Nephron (organoid): ENCODE measurements at regions not wholly inside any gene's neighbourhood (a gene's known extent, or its start where the extent isn't known, plus 50 kb on each side); places are given as distances from the start of the nearest gene placed in this dataset.

Experiments
- H3K27ac Mint-ChIP-seq, 3 experiments: 2 replicates each; pipeline ENCODE4 v1.8.0; 2020; ENCODE audit warnings: mixed read lengths in 3 of 3, mild to moderate bottlenecking in 2 of 3, moderate library complexity in 1 of 3
- H3K27me3 Mint-ChIP-seq: 2 replicates; pipeline ENCODE4 v1.8.0; 2021; ENCODE audit warnings: low read depth, mild to moderate bottlenecking, moderate library complexity, mixed read lengths
- H3K36me3 Mint-ChIP-seq: 2 replicates; pipeline ENCODE4 v1.8.0; 2020; ENCODE audit warnings: low read depth, mixed read lengths
- H3K4me1 Mint-ChIP-seq: 2 replicates; pipeline ENCODE4 v1.8.0; 2020; ENCODE audit warnings: mixed read lengths
- H3K4me3 Mint-ChIP-seq, 3 experiments: 2 replicates each; pipeline ENCODE4 v1.8.0; 2020; ENCODE audit warnings: mild to moderate bottlenecking in 3 of 3, mixed read lengths in 3 of 3, moderate library complexity in 2 of 3
- H3K9me3 Mint-ChIP-seq: 2 replicates; pipeline ENCODE4 v1.8.0; 2020; ENCODE audit warnings: mixed read lengths
- TF ChIP-seq, protein P1 (sequence below), 3 experiments: fragments of 200-600 bp; sonication (generic); IDR thresholded peaks; one replicate each; pipeline ENCODE4 v1.5.0; 2021; ENCODE audit warnings: antibody characterized with exemption in 3 of 3; ENCODE audit not compliant: unreplicated experiment in 3 of 3

DNA sequence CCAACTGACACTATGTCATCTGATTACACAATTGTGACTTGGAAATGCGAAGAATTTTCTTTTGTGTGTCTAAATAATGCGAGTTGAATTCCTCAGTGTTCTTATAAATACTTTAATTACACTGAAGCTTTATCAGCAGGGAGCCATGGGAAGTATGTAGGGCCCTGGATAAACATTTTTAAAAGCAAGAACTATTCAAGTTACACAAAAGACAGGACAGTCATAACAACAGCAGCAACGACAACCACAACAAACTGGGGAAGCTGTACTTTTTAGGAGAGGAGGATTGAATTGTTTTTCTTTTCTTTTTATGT lies 250.3 kb upstream of the ZNF608 start:
- Mint-ChIP-seq H3K9me3 (no peaks in the 10 kb centered on the region), H3K27me3 (peaks cover 8% of the 10 kb centered on the region), H3K4me3 (no peak overlapping the region), H3K27ac (peak overlapping the region in 2 of 3 experiments; percentile 3 to 22), H3K4me1 (peaks cover 12% of the 10 kb centered on the region), H3K36me3 (no peaks in the 10 kb centered on the region)
- TF ChIP-seq, protein P1, sequence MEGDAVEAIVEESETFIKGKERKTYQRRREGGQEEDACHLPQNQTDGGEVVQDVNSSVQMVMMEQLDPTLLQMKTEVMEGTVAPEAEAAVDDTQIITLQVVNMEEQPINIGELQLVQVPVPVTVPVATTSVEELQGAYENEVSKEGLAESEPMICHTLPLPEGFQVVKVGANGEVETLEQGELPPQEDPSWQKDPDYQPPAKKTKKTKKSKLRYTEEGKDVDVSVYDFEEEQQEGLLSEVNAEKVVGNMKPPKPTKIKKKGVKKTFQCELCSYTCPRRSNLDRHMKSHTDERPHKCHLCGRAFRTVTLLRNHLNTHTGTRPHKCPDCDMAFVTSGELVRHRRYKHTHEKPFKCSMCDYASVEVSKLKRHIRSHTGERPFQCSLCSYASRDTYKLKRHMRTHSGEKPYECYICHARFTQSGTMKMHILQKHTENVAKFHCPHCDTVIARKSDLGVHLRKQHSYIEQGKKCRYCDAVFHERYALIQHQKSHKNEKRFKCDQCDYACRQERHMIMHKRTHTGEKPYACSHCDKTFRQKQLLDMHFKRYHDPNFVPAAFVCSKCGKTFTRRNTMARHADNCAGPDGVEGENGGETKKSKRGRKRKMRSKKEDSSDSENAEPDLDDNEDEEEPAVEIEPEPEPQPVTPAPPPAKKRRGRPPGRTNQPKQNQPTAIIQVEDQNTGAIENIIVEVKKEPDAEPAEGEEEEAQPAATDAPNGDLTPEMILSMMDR (IDR thresholded peaks at IDR 0.05; ENCODE audit: unreplicated experiment in 3 of 3) = no peak

DNA sequence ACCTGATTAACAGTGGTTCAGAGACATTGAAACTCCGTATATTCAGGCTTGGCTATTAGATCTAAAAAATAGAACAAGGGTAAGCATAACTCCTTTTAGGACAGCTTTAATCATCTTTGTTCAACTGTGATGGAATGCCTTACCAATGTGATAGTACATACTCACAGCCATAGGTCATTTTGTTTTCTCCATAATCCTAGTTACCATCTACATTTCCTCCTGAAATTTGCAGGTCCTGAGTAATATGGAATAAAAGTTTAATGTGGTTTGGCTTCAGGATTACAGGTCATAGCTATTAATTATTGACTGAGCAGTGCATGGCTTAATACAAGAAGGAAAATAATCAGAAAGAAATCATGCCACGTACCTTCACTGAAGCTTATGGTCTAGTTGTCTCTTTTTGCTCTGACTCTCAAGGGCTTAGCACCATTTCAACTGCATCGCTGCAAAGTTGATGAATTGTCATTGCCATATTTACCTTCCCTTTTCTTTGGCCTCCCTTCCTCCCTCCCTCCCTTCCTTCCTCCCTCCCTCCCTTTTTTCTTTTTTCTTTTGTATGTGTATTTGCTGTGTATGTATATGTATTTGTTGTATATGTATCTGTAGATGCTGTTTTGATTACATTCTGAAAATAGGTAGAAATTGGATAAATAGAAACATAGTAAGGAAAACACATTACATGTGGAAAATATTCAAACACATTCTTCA lies 250.9 kb upstream of the ZNF608 start:
- TF ChIP-seq, protein P1 (IDR thresholded peaks at IDR 0.05; ENCODE audit: unreplicated experiment in 3 of 3) = no peak
- Mint-ChIP-seq H3K27ac (peak overlapping the region in 2 of 3 experiments; percentile 35 to 65), H3K4me3 (no peak overlapping the region), H3K36me3 (no peaks in the 10 kb centered on the region), H3K9me3 (peaks cover 3% of the 10 kb centered on the region), H3K27me3 (peaks cover 8% of the 10 kb centered on the region), H3K4me1 (peaks cover 12% of the 10 kb centered on the region)

DNA sequence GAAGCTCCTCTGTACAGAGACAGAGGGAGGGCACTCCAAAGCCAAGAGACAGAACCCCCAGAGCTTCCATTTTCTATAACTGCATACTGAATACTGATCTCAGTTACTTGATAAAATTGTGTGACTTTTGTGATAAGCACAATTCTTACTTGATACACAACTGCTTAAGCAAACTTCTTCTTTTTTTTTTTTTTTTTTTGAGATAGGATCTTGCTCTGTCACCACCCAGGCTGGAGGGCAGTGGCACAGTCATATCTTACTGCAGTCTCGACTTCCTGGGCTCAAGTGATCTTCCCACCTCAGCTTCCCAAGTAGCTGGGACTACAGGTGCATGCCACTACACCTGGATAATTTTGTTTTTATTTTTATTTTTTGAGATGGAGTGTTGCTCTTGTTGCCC lies 252.1 kb upstream of the ZNF608 start:
- Mint-ChIP-seq H3K4me1 (peaks cover 12% of the 10 kb centered on the region), H3K27me3 (peaks cover 8% of the 10 kb centered on the region), H3K36me3 (no peaks in the 10 kb centered on the region), H3K4me3 (no peak overlapping the region), H3K27ac (no peak overlapping the region), H3K9me3 (peaks cover 3% of the 10 kb centered on the region)
- TF ChIP-seq, protein P1 (IDR thresholded peaks at IDR 0.05; ENCODE audit: unreplicated experiment in 3 of 3) = no peak

DNA sequence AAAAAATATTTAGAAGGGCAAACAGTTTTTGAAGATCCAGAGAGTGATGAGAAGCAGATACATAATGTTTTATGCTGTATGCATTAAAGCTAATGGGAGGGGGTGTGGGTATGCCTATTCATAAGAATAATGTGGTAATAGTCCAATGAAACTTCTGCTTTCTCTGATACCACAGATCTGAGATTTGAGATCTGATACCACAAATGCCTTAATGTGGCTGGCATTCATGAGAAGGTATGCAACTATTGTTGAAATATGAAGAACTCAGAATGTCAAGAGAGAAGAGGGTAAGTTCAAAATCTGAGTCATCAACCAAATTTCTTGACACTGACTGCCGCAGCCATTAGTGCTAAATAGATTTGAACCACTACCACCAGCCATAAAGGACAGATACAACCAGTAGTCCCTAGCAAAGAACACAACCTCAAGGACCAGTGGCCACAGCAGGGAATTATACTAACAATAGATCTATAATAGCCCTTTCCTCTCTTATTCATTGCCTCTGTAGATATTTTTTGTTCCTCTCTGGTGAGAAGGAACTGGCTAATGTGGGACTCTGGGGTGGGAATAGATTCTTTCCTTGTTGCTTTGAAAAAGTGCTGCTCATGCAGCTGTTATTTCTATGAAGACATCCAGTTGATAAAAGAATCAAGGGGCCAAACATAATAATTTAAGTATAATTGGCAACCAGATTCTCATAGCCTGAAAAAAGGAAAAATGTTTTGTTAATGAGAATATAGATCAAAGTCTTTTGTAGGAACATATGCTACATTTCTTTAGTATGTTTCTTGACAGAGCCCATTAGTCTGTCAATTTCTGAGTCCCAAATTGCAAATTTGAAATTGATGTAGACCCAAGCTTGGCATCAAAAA lies 256.5 kb upstream of the ZNF608 start:
- H3K27me3 Mint-ChIP-seq = peaks cover 4% of the 10 kb centered on the region
- peaks cover 22% of the 10 kb centered on the region for H3K4me1 Mint-ChIP-seq
- TF ChIP-seq, protein P1 (IDR thresholded peaks at IDR 0.05; ENCODE audit: unreplicated experiment in 3 of 3) = no peak
- H3K27ac Mint-ChIP-seq = no peak overlapping the region
- H3K4me3 Mint-ChIP-seq = no peak overlapping the region
- H3K36me3 Mint-ChIP-seq = no peaks in the 10 kb centered on the region
- peaks cover 3% of the 10 kb centered on the region for H3K9me3 Mint-ChIP-seq

DNA sequence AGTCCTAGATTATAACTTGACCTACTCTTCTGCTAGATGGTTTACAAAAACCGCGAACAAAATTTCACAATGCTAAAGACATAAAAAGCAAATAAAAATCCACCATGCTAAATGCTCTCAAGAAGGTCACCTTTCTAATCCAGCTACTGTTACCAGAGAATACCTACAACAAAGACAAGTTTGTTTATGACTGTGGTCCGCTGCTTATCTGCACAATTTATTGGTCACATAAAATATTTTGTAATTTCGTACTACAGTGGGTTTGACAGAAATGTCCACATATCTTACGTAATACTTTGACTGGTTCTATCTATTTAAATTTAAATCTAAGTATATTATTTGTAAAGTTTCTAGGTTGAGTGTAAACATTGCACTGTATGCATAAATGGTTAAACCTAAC lies 257.6 kb upstream of the ZNF608 start:
- peaks cover 3% of the 10 kb centered on the region for H3K9me3 Mint-ChIP-seq
- TF ChIP-seq, protein P1 (IDR thresholded peaks at IDR 0.05; ENCODE audit: unreplicated experiment in 3 of 3) = no peak
- H3K27me3 Mint-ChIP-seq = peaks cover 4% of the 10 kb centered on the region
- no peak overlapping the region for H3K27ac Mint-ChIP-seq
- peaks cover 22% of the 10 kb centered on the region for H3K4me1 Mint-ChIP-seq
- H3K4me3 Mint-ChIP-seq = no peak overlapping the region
- H3K36me3 Mint-ChIP-seq = no peaks in the 10 kb centered on the region
